Neural cell (in vitro differentiated cells): ENCODE measurements at regions not wholly inside any gene's neighbourhood (a gene's known extent, or its start where the extent isn't known, plus 50 kb on each side); places are given as distances from the start of the nearest gene placed in this dataset.

Experiments used
- CTCF ChIP-seq: fragments of 450-650 bp; IDR thresholded peaks from 2 replicates; pipeline ENCODE4 v1.5.1; 2014; ENCODE audit warnings: antibody characterized with exemption, mild to moderate bottlenecking, moderate library complexity; ENCODE audit not compliant: poor library complexity, severe bottlenecking
- EP300 ChIP-seq: fragments of 450-650 bp; conservative IDR thresholded peaks from 2 replicates; pipeline ENCODE4 v1.6.1; 2014; ENCODE audit warnings: antibody characterized with exemption, mild to moderate bottlenecking, moderate library complexity; ENCODE audit not compliant: poor library complexity, severe bottlenecking
- EZH2 ChIP-seq: fragments of 200-600, 300-800 bp; shearing (Covaris generic), sonication (generic); IDR thresholded peaks from 2 replicates; pipeline ENCODE4 v1.6.1; 2014; ENCODE audit warnings: antibody characterized with exemption, low read length, borderline replicate concordance, mild to moderate bottlenecking; ENCODE audit not compliant: insufficient read depth, poor library complexity, severe bottlenecking
- POLR2AphosphoS5 ChIP-seq: IDR thresholded peaks from 2 replicates; pipeline ENCODE4 v1.6.1; 2012
- TAF1 ChIP-seq: IDR thresholded peaks from 2 replicates; pipeline ENCODE4 v1.6.1; 2012; ENCODE audit warnings: low read depth
- TF ChIP-seq, protein P1 (sequence below): IDR thresholded peaks from 2 replicates; pipeline ENCODE4 v1.6.1; 2012; ENCODE audit warnings: borderline replicate concordance

DNA sequence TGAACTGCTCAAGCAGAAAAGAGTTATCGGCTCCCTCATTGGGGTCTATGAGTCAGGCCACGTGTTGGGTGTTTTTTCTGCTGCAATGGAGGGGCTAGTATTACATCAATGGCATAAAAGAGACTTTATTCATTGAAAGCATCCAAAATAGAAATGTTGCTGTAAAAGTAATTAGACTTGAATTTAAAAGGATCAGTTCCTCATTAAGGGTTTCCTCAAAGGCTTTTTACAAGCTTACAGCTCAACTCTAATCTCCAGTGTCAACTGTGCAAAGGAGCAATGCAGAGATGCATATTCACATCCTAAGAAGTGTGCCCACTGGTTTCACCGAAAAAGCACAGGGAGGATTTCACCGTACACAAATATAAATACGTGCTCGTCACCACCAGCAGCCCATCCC is 300.3 kb downstream of the FOXO1 start:
- no peak for TF ChIP-seq CTCF
- TF ChIP-seq EP300 = no peak
- TF ChIP-seq, protein P1, sequence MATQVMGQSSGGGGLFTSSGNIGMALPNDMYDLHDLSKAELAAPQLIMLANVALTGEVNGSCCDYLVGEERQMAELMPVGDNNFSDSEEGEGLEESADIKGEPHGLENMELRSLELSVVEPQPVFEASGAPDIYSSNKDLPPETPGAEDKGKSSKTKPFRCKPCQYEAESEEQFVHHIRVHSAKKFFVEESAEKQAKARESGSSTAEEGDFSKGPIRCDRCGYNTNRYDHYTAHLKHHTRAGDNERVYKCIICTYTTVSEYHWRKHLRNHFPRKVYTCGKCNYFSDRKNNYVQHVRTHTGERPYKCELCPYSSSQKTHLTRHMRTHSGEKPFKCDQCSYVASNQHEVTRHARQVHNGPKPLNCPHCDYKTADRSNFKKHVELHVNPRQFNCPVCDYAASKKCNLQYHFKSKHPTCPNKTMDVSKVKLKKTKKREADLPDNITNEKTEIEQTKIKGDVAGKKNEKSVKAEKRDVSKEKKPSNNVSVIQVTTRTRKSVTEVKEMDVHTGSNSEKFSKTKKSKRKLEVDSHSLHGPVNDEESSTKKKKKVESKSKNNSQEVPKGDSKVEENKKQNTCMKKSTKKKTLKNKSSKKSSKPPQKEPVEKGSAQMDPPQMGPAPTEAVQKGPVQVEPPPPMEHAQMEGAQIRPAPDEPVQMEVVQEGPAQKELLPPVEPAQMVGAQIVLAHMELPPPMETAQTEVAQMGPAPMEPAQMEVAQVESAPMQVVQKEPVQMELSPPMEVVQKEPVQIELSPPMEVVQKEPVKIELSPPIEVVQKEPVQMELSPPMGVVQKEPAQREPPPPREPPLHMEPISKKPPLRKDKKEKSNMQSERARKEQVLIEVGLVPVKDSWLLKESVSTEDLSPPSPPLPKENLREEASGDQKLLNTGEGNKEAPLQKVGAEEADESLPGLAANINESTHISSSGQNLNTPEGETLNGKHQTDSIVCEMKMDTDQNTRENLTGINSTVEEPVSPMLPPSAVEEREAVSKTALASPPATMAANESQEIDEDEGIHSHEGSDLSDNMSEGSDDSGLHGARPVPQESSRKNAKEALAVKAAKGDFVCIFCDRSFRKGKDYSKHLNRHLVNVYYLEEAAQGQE = no peak
- no peak for TF ChIP-seq EZH2
- TF ChIP-seq TAF1 = no peak
- no peak for TF ChIP-seq POLR2AphosphoS5
